Stimulated activated CD4-positive, alpha-beta T cell treated with anti-CD3 and anti-CD28 coated beads, Interleukin-4, amount 100 ng/mL, for 48 hours (primary cell): ENCODE measurements at regions not wholly inside any gene's neighbourhood (a gene's known extent, or its start where the extent isn't known, plus 50 kb on each side); places are given as distances from the start of the nearest gene placed in this dataset.

ENCODE experiments used
- DNase-seq, 2 donors: peaks; one replicate each; pipeline ENCODE4 v3.0.0-alpha.2; 2020; ENCODE audit warnings: low read depth in 2 of 2

GRCh38 chr12:132439333-132439904 is 50.5 kb upstream of the FBRSL1 start:
- DNase-seq = no peak

GRCh38 chr12:132438726-132439125 is 51.2 kb upstream of the FBRSL1 start:
- DNase-seq = no peak

- no peak for DNase-seq
Measured at GRCh38 chr12:132437943-132438700, 51.8 kb upstream of the FBRSL1 start.

GRCh38 chr12:132437252-132437932 is 52.6 kb upstream of the FBRSL1 start:
- no peak for DNase-seq

- DNase-seq = no peak
Measured at GRCh38 chr12:132436791-132437251, 53.1 kb upstream of the FBRSL1 start.

- DNase-seq = no peak
Measured at GRCh38 chr12:132435486-132436187, 54.3 kb upstream of the FBRSL1 start.

- no peak for DNase-seq
Measured at GRCh38 chr12:132433641-132434395, 56.1 kb upstream of the FBRSL1 start.

GRCh38 chr12:132432721-132433577 is 57.0 kb upstream of the FBRSL1 start:
- no peak for DNase-seq

- DNase-seq = no peak
Measured at GRCh38 chr12:132432126-132432705, 57.7 kb upstream of the FBRSL1 start.

GRCh38 chr12:132430838-132431774 is 58.8 kb upstream of the FBRSL1 start:
- no peak for DNase-seq

GRCh38 chr12:132429946-132430643 is 59.9 kb upstream of the FBRSL1 start:
- peak in 1 of 2 donors; percentile 20 for DNase-seq

GRCh38 chr12:132429602-132429945 is 60.4 kb upstream of the FBRSL1 start:
- no peak for DNase-seq

GRCh38 chr12:132428936-132429601 is 60.9 kb upstream of the FBRSL1 start:
- DNase-seq = no peak

GRCh38 chr12:132427999-132428935 is 61.7 kb upstream of the FBRSL1 start:
- DNase-seq = no peak

- DNase-seq = no peak
Measured at GRCh38 chr12:132427174-132427768, 62.7 kb upstream of the FBRSL1 start.
